SH-SY5Y (cell line): ENCODE measurements at regions not wholly inside any gene's neighbourhood (a gene's known extent, or its start where the extent isn't known, plus 50 kb on each side); places are given as distances from the start of the nearest gene placed in this dataset.

Source experiments
- GATA2 ChIP-seq: IDR thresholded peaks from 2 replicates; pipeline ENCODE4 v1.6.1; 2011; ENCODE audit warnings: mild to moderate bottlenecking, low read depth, low read length
- GATA3 ChIP-seq: IDR thresholded peaks from 2 replicates; pipeline ENCODE4 v1.6.1; 2011; ENCODE audit warnings: low read depth, mild to moderate bottlenecking, low read length, moderate library complexity

- TF ChIP-seq GATA2 (no peak), GATA3 (no peak)
These were observed 445.2 kb upstream of the FZD8 start for GRCh38 chr10:36087006-36088005.
